Mucosa of descending colon (tissue), 3 donors: ENCODE measurements at regions not wholly inside any gene's neighbourhood (a gene's known extent, or its start where the extent isn't known, plus 50 kb on each side); places are given as distances from the start of the nearest gene placed in this dataset.

ENCODE experiments used
- ATAC-seq: fragments of 200-7000 bp; cut with Tn5 transposase; one replicate; pipeline ENCODE4 v1.9.1; 2020; ENCODE audit warnings: mild to moderate bottlenecking, moderate library complexity
- DNase-seq, 3 donors: peaks; one replicate each; pipeline ENCODE4 v3.0.0-alpha.2; 2020
- H3K36me3 ChIP-seq: fragments of 200-600 bp; one replicate; pipeline ENCODE4 v1.8.0; 2021; ENCODE audit warnings: low read depth, mild to moderate bottlenecking
- H3K4me1 ChIP-seq: fragments of 200-600 bp; one replicate; pipeline ENCODE4 v1.8.0; 2021; ENCODE audit warnings: low read depth, mild to moderate bottlenecking
- H3K4me3 ChIP-seq: fragments of 200-600 bp; one replicate; pipeline ENCODE4 v1.8.0; 2021; ENCODE audit warnings: mild to moderate bottlenecking
- H3K9me3 ChIP-seq: fragments of 200-600 bp; one replicate; pipeline ENCODE4 v1.8.0; 2021; ENCODE audit warnings: mild to moderate bottlenecking
- CTCF ChIP-seq: fragments of 200-600 bp; IDR thresholded peaks from one replicate; pipeline ENCODE4 v1.8.0; 2022; ENCODE audit warnings: antibody characterized with exemption, mild to moderate bottlenecking
- intact Hi-C, 2 donors: fragments of 100-400 bp; cut with DNase I in 1 of 2; cut with micrococcal nuclease in 1 of 2; formaldehyde crosslinking; loops; one replicate each; pipeline versions ENCODE4 v1.11.0 to v1.11.1; 2022; cut with DNase I, micrococcal nuclease
- donor health status: DM: no; HTN: no; CAD: no; lungs with moderate emphysema.
- donor health status: DM: no; HTN: no; CAD: no.
- donor health status: DM: no; HTN: yes; CAD: no.

- no peak for TF ChIP-seq CTCF
Observed at GRCh38 chr3:110178965-110179364, 841.6 kb upstream of the DPPA4 start.

GRCh38 chr3:110180733-110181132 lies 843.4 kb upstream of the DPPA4 start:
- DNase-seq, result no peak
- intact Hi-C loops, result no loop called here

More at GRCh38 chr3:110178965-110179364, 841.6 kb upstream of the DPPA4 start:
- no peak overlapping the region for H3K4me3 ChIP-seq
- intact Hi-C loops, result no loop called here
- no peaks in the 10 kb centered on the region for H3K36me3 ChIP-seq
- DNase-seq (no peak), ATAC-seq (no peak)
- H3K9me3 ChIP-seq, result no peaks in the 10 kb centered on the region
- H3K4me1 ChIP-seq, result no peaks in the 10 kb centered on the region

GRCh38 chr3:110181226-110181625 lies 843.9 kb upstream of the DPPA4 start:
- Histone ChIP-seq H3K9me3 (no peaks in the 10 kb centered on the region), H3K36me3 (no peaks in the 10 kb centered on the region), H3K4me3 (no peak overlapping the region), H3K4me1 (no peaks in the 10 kb centered on the region)
- intact Hi-C loops, result no loop called here
- TF ChIP-seq CTCF, result no peak
- no peak for ATAC-seq
- no peak for DNase-seq

More at GRCh38 chr3:110180733-110181132, 843.4 kb upstream of the DPPA4 start:
- TF ChIP-seq CTCF, result no peak
- ATAC-seq, result no peak
- Histone ChIP-seq H3K4me1 (no peaks in the 10 kb centered on the region), H3K9me3 (no peaks in the 10 kb centered on the region), H3K4me3 (no peak overlapping the region), H3K36me3 (no peaks in the 10 kb centered on the region)

GRCh38 chr3:110184536-110184935 lies 847.2 kb upstream of the DPPA4 start:
- no peak for TF ChIP-seq CTCF
- intact Hi-C loops, result no loop called here
- ATAC-seq (no peak), DNase-seq (no peak)
- no peak overlapping the region for H3K4me3 ChIP-seq
- H3K9me3 ChIP-seq, result no peaks in the 10 kb centered on the region
- no peaks in the 10 kb centered on the region for H3K4me1 ChIP-seq
- H3K36me3 ChIP-seq, result no peaks in the 10 kb centered on the region

- no peaks in the 10 kb centered on the region for H3K4me1 ChIP-seq
- no peaks in the 10 kb centered on the region for H3K36me3 ChIP-seq
- intact Hi-C loops, result no loop called here
- TF ChIP-seq CTCF, result no peak
- DNase-seq, result no peak
- H3K9me3 ChIP-seq, result no peaks in the 10 kb centered on the region
- no peak overlapping the region for H3K4me3 ChIP-seq
- ATAC-seq, result no peak
Observed at GRCh38 chr3:110193074-110193473, 855.7 kb upstream of the DPPA4 start.
